SK-N-SH treated with all-trans-retinoic acid at 6 μM for 48 hours (cell line): ENCODE measurements at regions not wholly inside any gene's neighbourhood (a gene's known extent, or its start where the extent isn't known, plus 50 kb on each side); places are given as distances from the start of the nearest gene placed in this dataset.

Experiments used
- ATAC-seq: fragments of 200-7000 bp; cut with Tn5 transposase; 3 replicates; pipeline ENCODE4 v1.9.1; 2020; ENCODE audit warnings: mild to moderate bottlenecking, moderate library complexity
- ARNTL ChIP-seq: fragments of 450-650 bp; formaldehyde crosslinking; IDR thresholded peaks from 2 replicates; pipeline ENCODE4 v1.5.0; 2020; ENCODE audit warnings: low read depth, mild to moderate bottlenecking, moderate library complexity, borderline replicate concordance
- BACH2 ChIP-seq: fragments of 250-450 bp; sonication (Bioruptor Pico); IDR thresholded peaks from 2 replicates; pipeline ENCODE4 v1.9.0; 2021; ENCODE audit warnings: mild to moderate bottlenecking, borderline replicate concordance
- CREB5 ChIP-seq: fragments of 250-450 bp; sonication (Bioruptor Pico); IDR thresholded peaks from 2 replicates; pipeline ENCODE4 v1.5.1; 2020; ENCODE audit warnings: low read depth, mild to moderate bottlenecking, moderate library complexity
- CSDC2 ChIP-seq: fragments of 250-450 bp; sonication (Bioruptor Pico); IDR thresholded peaks from 2 replicates; pipeline ENCODE4 v1.5.0; 2020; ENCODE audit warnings: mild to moderate bottlenecking, moderate library complexity
- ESRRG ChIP-seq: fragments of 250-450 bp; sonication (Bioruptor Pico); IDR thresholded peaks from 2 replicates; pipeline ENCODE4 v1.6.1; 2021; ENCODE audit warnings: mild to moderate bottlenecking
- GLIS3 ChIP-seq: fragments of 250-450 bp; sonication (Bioruptor Pico); IDR thresholded peaks from 2 replicates; pipeline ENCODE4 v1.5.0; 2020; ENCODE audit warnings: mild to moderate bottlenecking, moderate library complexity
- ISL1 ChIP-seq: fragments of 250-450 bp; sonication (Bioruptor Pico); IDR thresholded peaks from 2 replicates; pipeline ENCODE4 v2.1.2; 2022; ENCODE audit warnings: mild to moderate bottlenecking, moderate library complexity
- OSR1 ChIP-seq: fragments of 250-450 bp; sonication (Bioruptor Pico); IDR thresholded peaks from 2 replicates; pipeline ENCODE4 v1.8.0; 2022; ENCODE audit warnings: moderate library complexity, mild to moderate bottlenecking, inconsistent platforms
- PATZ1 ChIP-seq: fragments of 250-450 bp; sonication (Bioruptor Pico); IDR thresholded peaks from 2 replicates; pipeline ENCODE4 v1.8.0; 2020; ENCODE audit warnings: mild to moderate bottlenecking, moderate library complexity, borderline replicate concordance
- PPARA ChIP-seq: fragments of 250-450 bp; sonication (Bioruptor Pico); IDR thresholded peaks from 2 replicates; pipeline ENCODE4 v1.5.0; 2020; ENCODE audit warnings: mild to moderate bottlenecking, borderline replicate concordance
- RARB ChIP-seq: fragments of 250-450 bp; sonication (Bioruptor Pico); IDR thresholded peaks from 2 replicates; pipeline ENCODE4 v1.8.0; 2021; ENCODE audit warnings: mild to moderate bottlenecking, moderate library complexity
- SNAI2 ChIP-seq: fragments of 250-450 bp; sonication (Bioruptor Pico); IDR thresholded peaks from 2 replicates; pipeline ENCODE4 v1.5.0; 2020; ENCODE audit warnings: mild to moderate bottlenecking, moderate library complexity
- TCF4 ChIP-seq: fragments of 250-450 bp; sonication (Bioruptor Pico); IDR thresholded peaks from 2 replicates; pipeline ENCODE4 v1.8.0; 2021; ENCODE audit warnings: mild to moderate bottlenecking, moderate library complexity, borderline replicate concordance
- TOX ChIP-seq: fragments of 250-450 bp; sonication (Bioruptor Pico); IDR thresholded peaks from 2 replicates; pipeline ENCODE4 v1.8.0; 2021; ENCODE audit warnings: mild to moderate bottlenecking, moderate library complexity, borderline replicate concordance
- TSHZ2 ChIP-seq: fragments of 250-450 bp; sonication (Bioruptor Pico); IDR thresholded peaks from 2 replicates; pipeline ENCODE4 v1.5.0; 2020; ENCODE audit warnings: mild to moderate bottlenecking, moderate library complexity
- ZC3H10 ChIP-seq: fragments of 250-450 bp; sonication (Bioruptor Pico); IDR thresholded peaks from 2 replicates; pipeline ENCODE4 v1.5.1; 2021; ENCODE audit warnings: mild to moderate bottlenecking, moderate library complexity
- ZFP3 ChIP-seq: fragments of 250-450 bp; sonication (Bioruptor Pico); IDR thresholded peaks from 2 replicates; pipeline ENCODE4 v1.5.0; 2020; ENCODE audit warnings: mild to moderate bottlenecking, moderate library complexity
- ZFP30 ChIP-seq: fragments of 450-650 bp; formaldehyde crosslinking; IDR thresholded peaks from 2 replicates; pipeline ENCODE4 v1.5.0; 2022; ENCODE audit warnings: mild to moderate bottlenecking, moderate library complexity
- ZNF565 ChIP-seq: fragments of 450-650 bp; formaldehyde crosslinking; conservative IDR thresholded peaks from 2 replicates; pipeline ENCODE4 v1.5.0; 2020; ENCODE audit warnings: low read depth, mild to moderate bottlenecking, moderate library complexity
- ZNF70 ChIP-seq: fragments of 450-650 bp; formaldehyde crosslinking; IDR thresholded peaks from 2 replicates; pipeline ENCODE4 v1.5.0; 2020; ENCODE audit warnings: mild to moderate bottlenecking, moderate library complexity
- ZNF8 ChIP-seq: fragments of 450-650 bp; formaldehyde crosslinking; IDR thresholded peaks from 2 replicates; pipeline ENCODE4 v1.5.0; 2020; ENCODE audit warnings: mild to moderate bottlenecking, moderate library complexity
- TF ChIP-seq, protein P1 (sequence below): fragments of 250-450 bp; sonication (Bioruptor Pico); IDR thresholded peaks from 2 replicates; pipeline ENCODE4 v1.8.0; 2021; ENCODE audit warnings: low read depth, mild to moderate bottlenecking, moderate library complexity, borderline replicate concordance
- TF ChIP-seq, protein P2 (sequence below): fragments of 250-450 bp; sonication (Bioruptor Pico); IDR thresholded peaks from 2 replicates; pipeline ENCODE4 v1.5.1; 2021; ENCODE audit warnings: mild to moderate bottlenecking, moderate library complexity

- ATAC-seq, result no peak
Measured at GRCh38 chr2:48845684-48846083, 90.2 kb upstream of the LHCGR start.

DNA sequence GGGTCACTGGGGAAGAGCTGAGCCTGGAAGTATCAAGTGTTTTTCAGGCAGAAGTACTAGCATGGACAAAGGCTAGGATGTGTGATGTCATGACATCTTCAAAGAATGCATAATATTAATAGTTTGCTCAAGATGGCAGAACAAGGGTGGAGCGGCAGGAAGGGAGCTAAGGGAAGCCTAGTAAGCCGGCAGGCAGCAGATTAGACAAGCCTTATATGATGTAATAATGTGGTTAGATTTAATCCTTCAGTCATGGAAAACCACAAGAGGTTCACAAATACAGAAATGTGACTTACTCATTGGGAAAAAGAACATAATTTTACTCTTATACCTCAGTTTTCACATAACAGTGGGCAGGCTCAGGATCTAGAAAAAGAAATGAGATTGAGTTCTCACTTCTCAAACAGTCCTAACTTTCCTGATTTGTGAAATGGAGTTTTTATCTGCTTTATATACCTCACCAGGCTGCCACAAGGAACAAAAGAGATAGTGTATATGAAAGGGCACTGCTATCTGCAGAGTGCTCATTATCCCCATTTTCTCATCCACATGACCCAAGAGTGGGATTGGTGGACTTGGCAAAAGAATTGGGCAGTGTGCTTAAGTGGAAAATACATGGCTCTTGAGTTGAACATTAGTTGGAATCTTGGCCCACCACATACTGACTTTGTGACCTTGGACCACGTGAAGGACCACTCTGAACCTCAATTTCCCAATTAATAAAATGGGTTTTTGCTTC lies 89.1 kb upstream of the LHCGR start:
- TF ChIP-seq TOX (no peak), GLIS3 (CRISPR knock-in tag) (no peak), BACH2 (CRISPR knock-in tag) (no peak), SNAI2 (CRISPR knock-in tag) (no peak)
- no peak for ATAC-seq

More at GRCh38 chr2:48845684-48846083, 90.2 kb upstream of the LHCGR start:
- no peak for TF ChIP-seq GLIS3 (CRISPR knock-in tag)
- no peak for TF ChIP-seq TSHZ2 (CRISPR knock-in tag)
- TF ChIP-seq, protein P1, sequence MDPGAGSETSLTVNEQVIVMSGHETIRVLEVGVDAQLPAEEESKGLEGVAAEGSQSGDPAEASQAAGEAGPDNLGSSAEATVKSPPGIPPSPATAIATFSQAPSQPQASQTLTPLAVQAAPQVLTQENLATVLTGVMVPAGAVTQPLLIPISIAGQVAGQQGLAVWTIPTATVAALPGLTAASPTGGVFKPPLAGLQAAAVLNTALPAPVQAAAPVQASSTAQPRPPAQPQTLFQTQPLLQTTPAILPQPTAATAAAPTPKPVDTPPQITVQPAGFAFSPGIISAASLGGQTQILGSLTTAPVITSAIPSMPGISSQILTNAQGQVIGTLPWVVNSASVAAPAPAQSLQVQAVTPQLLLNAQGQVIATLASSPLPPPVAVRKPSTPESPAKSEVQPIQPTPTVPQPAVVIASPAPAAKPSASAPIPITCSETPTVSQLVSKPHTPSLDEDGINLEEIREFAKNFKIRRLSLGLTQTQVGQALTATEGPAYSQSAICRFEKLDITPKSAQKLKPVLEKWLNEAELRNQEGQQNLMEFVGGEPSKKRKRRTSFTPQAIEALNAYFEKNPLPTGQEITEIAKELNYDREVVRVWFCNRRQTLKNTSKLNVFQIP (CRISPR knock-in tag), result no peak
- TF ChIP-seq PPARA, result no peak
- no peak for TF ChIP-seq BACH2 (CRISPR knock-in tag)
- no peak for TF ChIP-seq ZFP3 (CRISPR knock-in tag)

DNA sequence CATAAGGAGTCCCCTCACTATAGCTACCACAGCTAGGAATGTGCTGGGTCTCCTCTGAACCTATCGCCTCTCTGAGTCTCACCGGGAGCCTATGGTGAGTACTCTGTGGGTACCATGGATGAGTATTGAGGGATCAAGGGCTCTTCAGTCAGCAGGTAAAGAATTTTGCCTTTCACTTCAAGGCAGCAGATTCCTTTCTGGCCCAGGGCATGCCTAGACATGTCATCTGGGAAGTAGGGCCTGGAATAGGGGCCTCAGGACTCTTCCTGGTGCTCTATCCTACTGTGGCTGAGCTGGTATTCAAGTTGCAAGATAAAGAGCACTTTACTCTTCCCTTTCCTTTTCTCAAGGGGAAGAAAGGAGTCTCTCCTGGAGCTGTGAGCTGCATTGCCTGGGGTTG lies 85.6 kb upstream of the LHCGR start:
- TF ChIP-seq PATZ1 (CRISPR knock-in tag) (no peak), TOX (no peak), ARNTL (CRISPR knock-in tag) (no peak), OSR1 (CRISPR knock-in tag) (no peak), ZNF8 (no peak), TCF4 (no peak)
- ATAC-seq, result no peak

- ATAC-seq, result no peak
- TF ChIP-seq ZNF70 (CRISPR knock-in tag) (no peak), ISL1 (CRISPR knock-in tag) (no peak), TOX (no peak), ZNF8 (no peak), PATZ1 (CRISPR knock-in tag) (no peak), TCF4 (no peak), ZC3H10 (no peak), ZFP30 (CRISPR knock-in tag) (no peak), ARNTL (CRISPR knock-in tag) (no peak), ESRRG (CRISPR knock-in tag) (no peak), RARB (CRISPR knock-in tag) (no peak), CREB5 (CRISPR knock-in tag) (no peak), PPARA (no peak), ZNF565 (CRISPR knock-in tag) (no peak), GLIS3 (CRISPR knock-in tag) (no peak), ZFP3 (CRISPR knock-in tag) (no peak), CSDC2 (CRISPR knock-in tag) (no peak)
- TF ChIP-seq, protein P2, sequence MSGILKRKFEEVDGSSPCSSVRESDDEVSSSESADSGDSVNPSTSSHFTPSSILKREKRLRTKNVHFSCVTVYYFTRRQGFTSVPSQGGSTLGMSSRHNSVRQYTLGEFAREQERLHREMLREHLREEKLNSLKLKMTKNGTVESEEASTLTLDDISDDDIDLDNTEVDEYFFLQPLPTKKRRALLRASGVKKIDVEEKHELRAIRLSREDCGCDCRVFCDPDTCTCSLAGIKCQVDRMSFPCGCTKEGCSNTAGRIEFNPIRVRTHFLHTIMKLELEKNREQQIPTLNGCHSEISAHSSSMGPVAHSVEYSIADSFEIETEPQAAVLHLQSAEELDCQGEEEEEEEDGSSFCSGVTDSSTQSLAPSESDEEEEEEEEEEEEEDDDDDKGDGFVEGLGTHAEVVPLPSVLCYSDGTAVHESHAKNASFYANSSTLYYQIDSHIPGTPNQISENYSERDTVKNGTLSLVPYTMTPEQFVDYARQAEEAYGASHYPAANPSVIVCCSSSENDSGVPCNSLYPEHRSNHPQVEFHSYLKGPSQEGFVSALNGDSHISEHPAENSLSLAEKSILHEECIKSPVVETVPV (CRISPR knock-in tag), result no peak
- TF ChIP-seq, protein P1 (CRISPR knock-in tag), result no peak
Measured at GRCh38 chr2:48838029-48838428, 82.5 kb upstream of the LHCGR start.
